Stimulated activated CD8-positive, alpha-beta memory T cell treated with anti-CD3 and anti-CD28 coated beads, Interleukin-4, amount 100 ng/mL, for 1 hour (primary cell): ENCODE measurements at regions not wholly inside any gene's neighbourhood (a gene's known extent, or its start where the extent isn't known, plus 50 kb on each side); places are given as distances from the start of the nearest gene placed in this dataset.

Source experiments
- DNase-seq, 2 donors: peaks; one replicate each; pipeline ENCODE4 v3.0.0-alpha.2; 2020; ENCODE audit warnings: low read depth in 2 of 2, low spot score in 1 of 2

DNA sequence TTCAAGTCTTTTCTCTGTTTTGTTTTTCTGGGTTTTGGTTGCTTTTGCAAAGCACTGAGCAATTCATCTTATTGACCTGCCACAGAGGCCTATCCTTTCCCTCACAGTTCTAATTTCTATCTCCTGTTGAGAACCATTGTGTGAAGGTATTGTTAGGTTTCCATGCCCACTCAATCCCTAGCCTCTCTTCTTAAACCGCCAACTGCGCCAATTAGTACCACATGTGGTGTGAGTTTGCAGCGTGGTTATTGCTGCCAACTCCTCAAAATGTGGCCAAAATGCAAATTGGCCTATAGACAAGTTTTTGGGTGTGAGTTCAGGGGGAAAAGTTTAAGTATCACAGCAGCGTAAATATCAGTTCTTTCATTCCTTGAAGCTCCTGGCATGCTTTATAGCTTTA lies 232.6 kb downstream of the FLRT2 start:
- no peak for DNase-seq

DNA sequence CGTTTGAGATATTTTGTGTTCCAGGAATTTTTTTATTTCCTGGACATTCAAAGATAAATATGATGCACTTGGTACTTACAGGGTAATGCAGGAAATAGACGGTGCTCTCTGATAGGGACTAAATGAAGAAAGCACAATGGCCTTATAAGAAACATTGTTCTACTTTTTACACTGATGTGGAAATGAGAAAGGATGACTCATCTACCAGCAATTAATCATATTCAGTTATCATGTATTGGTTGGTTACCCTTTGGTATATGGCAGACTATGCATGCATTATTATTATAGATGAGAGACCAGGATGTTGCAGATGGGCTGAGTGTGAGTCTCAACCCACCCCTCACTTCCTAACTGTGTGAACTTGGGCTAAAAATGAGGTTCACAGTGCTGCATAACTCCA lies 222.2 kb downstream of the FLRT2 start:
- DNase-seq = no peak

DNA sequence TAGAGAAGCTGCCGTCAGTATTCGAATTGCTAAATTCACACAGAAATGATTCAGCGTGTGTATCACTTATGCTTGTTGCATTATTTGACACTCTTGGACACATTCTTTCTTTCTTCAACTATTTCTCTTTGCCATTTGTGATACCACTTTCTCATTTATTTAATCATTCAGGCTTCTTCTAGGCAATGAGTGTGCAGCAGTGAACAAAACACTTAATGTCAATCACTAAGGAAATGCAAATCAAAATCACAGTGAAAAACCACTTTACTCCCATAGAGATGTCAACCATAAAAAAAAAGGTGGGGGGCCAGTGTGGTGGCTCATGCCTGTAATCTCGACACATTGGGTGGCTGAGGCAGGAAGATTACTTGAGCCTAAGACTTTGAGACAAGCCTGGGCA lies 214.6 kb downstream of the FLRT2 start:
- no peak for DNase-seq

DNA sequence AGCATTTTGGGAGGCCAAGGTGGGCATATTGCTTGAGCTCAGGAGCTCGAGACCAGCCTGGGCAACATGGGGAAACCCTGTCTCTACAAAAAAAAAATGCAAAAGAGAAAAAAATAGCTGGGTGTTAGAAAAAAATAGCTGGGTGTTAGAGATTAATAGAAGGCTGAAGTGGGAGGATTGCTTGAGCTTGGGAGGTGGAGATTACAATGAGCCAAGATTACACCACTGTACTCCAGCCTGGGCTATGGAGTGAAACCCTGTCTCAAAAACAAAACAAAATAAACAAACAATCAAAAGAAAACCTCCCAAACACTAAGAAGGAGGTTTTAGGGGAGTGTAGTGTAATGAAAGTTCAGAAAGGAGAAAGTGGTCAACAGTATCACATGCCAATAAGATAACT lies 202.1 kb downstream of the FLRT2 start:
- DNase-seq = no peak

DNA sequence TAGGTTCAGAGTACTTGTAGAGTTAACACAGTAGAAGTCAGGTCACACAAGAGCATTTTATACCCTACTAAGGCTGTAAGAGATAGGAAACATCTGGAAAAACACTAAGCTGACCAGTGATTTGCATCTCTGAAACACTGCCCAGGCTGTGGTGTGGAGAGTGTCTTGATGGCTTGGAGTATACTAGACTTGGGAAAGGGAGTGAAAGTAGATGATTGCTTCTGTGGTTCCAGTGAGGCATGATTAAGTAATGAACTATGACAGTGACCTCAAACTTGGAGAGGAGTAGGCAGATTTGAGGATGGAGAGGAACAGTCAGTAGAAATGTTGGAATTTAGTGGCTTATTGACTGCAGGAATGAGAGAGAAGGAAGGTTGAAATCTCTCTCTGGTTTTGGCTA lies 201.2 kb downstream of the FLRT2 start:
- no peak for DNase-seq

GRCh38 chr14:85728476-85729065 lies 198.6 kb downstream of the FLRT2 start:
- DNase-seq = no peak

DNA sequence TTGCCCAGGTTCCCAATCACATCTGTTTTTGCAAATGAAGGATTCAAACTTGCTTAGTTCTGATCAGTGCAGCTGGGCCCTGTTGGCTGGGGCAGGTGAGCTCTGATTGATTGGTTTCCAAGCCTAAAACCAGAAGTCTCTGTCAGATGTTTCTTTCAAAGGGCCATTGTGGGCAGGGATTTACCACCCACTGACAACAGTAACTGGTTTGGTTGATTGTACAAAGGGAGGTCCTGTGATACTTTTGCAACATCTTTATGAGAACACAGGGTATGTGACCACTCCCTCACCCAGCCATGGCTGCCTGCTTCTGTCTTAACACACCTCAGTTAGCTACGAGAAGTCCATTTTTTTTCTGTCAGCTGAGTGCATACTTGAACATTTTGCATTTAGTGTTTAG lies 184.1 kb downstream of the FLRT2 start:
- no peak for DNase-seq

- no peak for DNase-seq
Measured at GRCh38 chr14:85711620-85712019, 181.7 kb downstream of the FLRT2 start.
